ENCODE measurements at regions not wholly inside any gene's neighbourhood (a gene's known extent, or its start where the extent isn't known, plus 50 kb on each side); places are given as distances from the start of the nearest gene placed in this dataset.

DNA sequence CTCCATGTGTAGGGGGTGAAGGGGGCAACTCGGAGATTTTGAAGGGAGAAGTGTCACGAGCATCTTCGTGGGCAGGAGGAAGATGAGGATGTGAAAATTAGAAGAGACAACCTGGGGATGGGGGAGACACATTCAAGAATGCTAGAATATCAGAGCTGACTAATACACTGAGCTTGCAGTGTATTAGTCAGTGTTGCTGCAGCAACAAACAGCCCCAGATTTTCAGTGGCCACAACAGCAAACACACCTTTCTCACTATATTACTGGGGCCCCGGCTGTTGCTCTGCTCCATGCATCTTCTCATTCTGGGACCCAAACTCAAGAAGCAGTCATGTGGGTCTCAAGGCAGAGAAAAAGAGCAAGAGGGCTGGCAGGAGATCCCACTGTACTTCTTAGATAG, 74.8 kb upstream of the SIM2 start:
- H4K5ac ChIP-seq (ENCODE audit: insufficient read length, low read depth, low read length): no peak overlapping the region
- H2BK12ac ChIP-seq (ENCODE audit: insufficient read length, low read depth, low read length): no peak overlapping the region
- no CpG with 5 or more reads among the region's 4 CpGs for WGBS (ENCODE audit: extremely low coverage, insufficient read length, low lambda C conversion rate)
- H2BK5ac ChIP-seq (ENCODE audit: insufficient read length, low read length): no peak overlapping the region
- H3K79me1 ChIP-seq (ENCODE audit: insufficient read depth, low read depth, low read length, poor library complexity, severe bottlenecking): no peaks in the 10 kb centered on the region
- H3K23me2 ChIP-seq (ENCODE audit: insufficient read length, low read depth, low read length, poor library complexity, severe bottlenecking): no peaks in the 10 kb centered on the region
- H3K79me2 ChIP-seq (ENCODE audit: insufficient read depth, low read length): no peaks in the 10 kb centered on the region
- no peaks in the 10 kb centered on the region for H4K20me1 ChIP-seq (ENCODE audit: control insufficient read depth, insufficient read depth, insufficient read length)
- no peak overlapping the region for H3K4ac ChIP-seq (ENCODE audit: low read depth, low read length)
- no peaks in the 10 kb centered on the region for H3K9me3 ChIP-seq (ENCODE audit: control insufficient read depth, low read depth, low read length)
- Mint-ChIP-seq H3K4me1 (no peaks in the 10 kb centered on the region), H3K36me3 (ENCODE audit: insufficient read depth in 1 of 3, low read depth in 3 of 3) (0 out of 7 replicates have a peak, but pooled peaks cover 0 to 4% (median 0%) of the 10 kb centered on the region in 3 experiments), H3K9me3 (peaks cover 9 to 16% of the 10 kb centered on the region in 2 experiments; a peak in 4 of 5 replicates), H3K4me3 (no peak overlapping the region), H3K27ac (no peak overlapping the region), H3K27me3 (ENCODE audit: low read depth) (peaks cover 22% of the 10 kb centered on the region)
- no peak overlapping the region for H2BK20ac ChIP-seq (ENCODE audit: low read depth, low read length, poor library complexity, severe bottlenecking)
- no peaks in the 10 kb centered on the region for H3K4me1 ChIP-seq (ENCODE audit: insufficient read depth, low read length)
- H4K8ac ChIP-seq (replicated peaks; ENCODE audit: insufficient read length, low read depth, low read length): no peak overlapping the region
- no peak overlapping the region for H3K4me2 ChIP-seq (ENCODE audit: insufficient read depth, insufficient read length, low read length)
- no peak overlapping the region for H3K9ac ChIP-seq (ENCODE audit: extremely low read depth, insufficient read length, low read length)
- H3T11ph ChIP-seq (ENCODE audit: low read length): no peak overlapping the region
- no peak overlapping the region for H2BK15ac ChIP-seq (ENCODE audit: low read depth, low read length)
- no peak overlapping the region for H4K91ac ChIP-seq (ENCODE audit: insufficient read length, low read depth, low read length)
- H3K27ac ChIP-seq (ENCODE audit: insufficient read length, low read depth, low read length): no peak overlapping the region
- no peak overlapping the region for H3K56ac ChIP-seq (ENCODE audit: insufficient read length, low read depth, low read length)
- H2BK120ac ChIP-seq (ENCODE audit: low read depth, low read length, poor library complexity, severe bottlenecking): no peak overlapping the region
- H3K27me3 ChIP-seq (ENCODE audit: insufficient read depth, low read length): no peaks in the 10 kb centered on the region; the same call in 1 of the 2 replicates
- no peak overlapping the region for H3K14ac ChIP-seq (ENCODE audit: insufficient read depth, low read length)
- TF ChIP-seq, protein P1, sequence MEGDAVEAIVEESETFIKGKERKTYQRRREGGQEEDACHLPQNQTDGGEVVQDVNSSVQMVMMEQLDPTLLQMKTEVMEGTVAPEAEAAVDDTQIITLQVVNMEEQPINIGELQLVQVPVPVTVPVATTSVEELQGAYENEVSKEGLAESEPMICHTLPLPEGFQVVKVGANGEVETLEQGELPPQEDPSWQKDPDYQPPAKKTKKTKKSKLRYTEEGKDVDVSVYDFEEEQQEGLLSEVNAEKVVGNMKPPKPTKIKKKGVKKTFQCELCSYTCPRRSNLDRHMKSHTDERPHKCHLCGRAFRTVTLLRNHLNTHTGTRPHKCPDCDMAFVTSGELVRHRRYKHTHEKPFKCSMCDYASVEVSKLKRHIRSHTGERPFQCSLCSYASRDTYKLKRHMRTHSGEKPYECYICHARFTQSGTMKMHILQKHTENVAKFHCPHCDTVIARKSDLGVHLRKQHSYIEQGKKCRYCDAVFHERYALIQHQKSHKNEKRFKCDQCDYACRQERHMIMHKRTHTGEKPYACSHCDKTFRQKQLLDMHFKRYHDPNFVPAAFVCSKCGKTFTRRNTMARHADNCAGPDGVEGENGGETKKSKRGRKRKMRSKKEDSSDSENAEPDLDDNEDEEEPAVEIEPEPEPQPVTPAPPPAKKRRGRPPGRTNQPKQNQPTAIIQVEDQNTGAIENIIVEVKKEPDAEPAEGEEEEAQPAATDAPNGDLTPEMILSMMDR (conservative IDR thresholded peaks at IDR 0.05): no peak
- H2AK5ac ChIP-seq (ENCODE audit: insufficient read length, low read length): no peak overlapping the region
- H3K23ac ChIP-seq (ENCODE audit: insufficient read length, low read depth, low read length): no peak overlapping the region
- H3K18ac ChIP-seq (ENCODE audit: insufficient read length, low read depth, low read length): no peak overlapping the region
- H2AFZ ChIP-seq (ENCODE audit: low read length): no peak overlapping the region
- no peak for DNase-seq
